ENCODE measurements at regions not wholly inside any gene's neighbourhood (a gene's known extent, or its start where the extent isn't known, plus 50 kb on each side); places are given as distances from the start of the nearest gene placed in this dataset.

GRCh38 chr12:13282861-13283260 is 86.3 kb downstream of the EMP1 start:
- TF ChIP-seq, protein P1, sequence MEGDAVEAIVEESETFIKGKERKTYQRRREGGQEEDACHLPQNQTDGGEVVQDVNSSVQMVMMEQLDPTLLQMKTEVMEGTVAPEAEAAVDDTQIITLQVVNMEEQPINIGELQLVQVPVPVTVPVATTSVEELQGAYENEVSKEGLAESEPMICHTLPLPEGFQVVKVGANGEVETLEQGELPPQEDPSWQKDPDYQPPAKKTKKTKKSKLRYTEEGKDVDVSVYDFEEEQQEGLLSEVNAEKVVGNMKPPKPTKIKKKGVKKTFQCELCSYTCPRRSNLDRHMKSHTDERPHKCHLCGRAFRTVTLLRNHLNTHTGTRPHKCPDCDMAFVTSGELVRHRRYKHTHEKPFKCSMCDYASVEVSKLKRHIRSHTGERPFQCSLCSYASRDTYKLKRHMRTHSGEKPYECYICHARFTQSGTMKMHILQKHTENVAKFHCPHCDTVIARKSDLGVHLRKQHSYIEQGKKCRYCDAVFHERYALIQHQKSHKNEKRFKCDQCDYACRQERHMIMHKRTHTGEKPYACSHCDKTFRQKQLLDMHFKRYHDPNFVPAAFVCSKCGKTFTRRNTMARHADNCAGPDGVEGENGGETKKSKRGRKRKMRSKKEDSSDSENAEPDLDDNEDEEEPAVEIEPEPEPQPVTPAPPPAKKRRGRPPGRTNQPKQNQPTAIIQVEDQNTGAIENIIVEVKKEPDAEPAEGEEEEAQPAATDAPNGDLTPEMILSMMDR (conservative IDR thresholded peaks at IDR 0.05; ENCODE audit: low read depth, low read length) = no peak
- Histone ChIP-seq H3K27me3 (ENCODE audit: insufficient read depth, low read depth) (no peaks in the 10 kb centered on the region), H3K79me2 (ENCODE audit: insufficient read depth, low read depth) (no peaks in the 10 kb centered on the region), H3K4me1 (ENCODE audit: low read depth, poor library complexity, severe bottlenecking) (peaks cover 10% of the 10 kb centered on the region), H3K36me3 (ENCODE audit: insufficient read depth) (no peaks in the 10 kb centered on the region), H3K27ac (no peak overlapping the region), H3K9ac (no peak overlapping the region), H3K4me2 (no peak overlapping the region), H4K20me1 (ENCODE audit: insufficient read depth) (no peaks in the 10 kb centered on the region), H3K4me3 (IDR thresholded peaks at IDR 0.05; ENCODE audit: insufficient read depth, low read depth, low read length) (no peak overlapping the region), H2AFZ (ENCODE audit: low read depth) (no peak overlapping the region)

GRCh38 chr12:13278249-13278787 is 81.8 kb downstream of the EMP1 start:
- H3K36me3 ChIP-seq (ENCODE audit: insufficient read depth) = no peaks in the 10 kb centered on the region
- H3K4me1 ChIP-seq (ENCODE audit: low read depth, poor library complexity, severe bottlenecking) = peaks cover 2% of the 10 kb centered on the region
- no peaks in the 10 kb centered on the region for H3K79me2 ChIP-seq (ENCODE audit: insufficient read depth, low read depth)
- H3K4me2 ChIP-seq = no peak overlapping the region
- H2AFZ ChIP-seq (ENCODE audit: low read depth) = no peak overlapping the region
- TF ChIP-seq, protein P1 (conservative IDR thresholded peaks at IDR 0.05; ENCODE audit: low read depth, low read length) = peak; percentile 61
- no peaks in the 10 kb centered on the region for H4K20me1 ChIP-seq (ENCODE audit: insufficient read depth)
- H3K27me3 ChIP-seq (ENCODE audit: insufficient read depth, low read depth) = no peaks in the 10 kb centered on the region
- no peak overlapping the region for H3K4me3 ChIP-seq (IDR thresholded peaks at IDR 0.05; ENCODE audit: insufficient read depth, low read depth, low read length)
- H3K27ac ChIP-seq = no peak overlapping the region
- no peak overlapping the region for H3K9ac ChIP-seq

DNA sequence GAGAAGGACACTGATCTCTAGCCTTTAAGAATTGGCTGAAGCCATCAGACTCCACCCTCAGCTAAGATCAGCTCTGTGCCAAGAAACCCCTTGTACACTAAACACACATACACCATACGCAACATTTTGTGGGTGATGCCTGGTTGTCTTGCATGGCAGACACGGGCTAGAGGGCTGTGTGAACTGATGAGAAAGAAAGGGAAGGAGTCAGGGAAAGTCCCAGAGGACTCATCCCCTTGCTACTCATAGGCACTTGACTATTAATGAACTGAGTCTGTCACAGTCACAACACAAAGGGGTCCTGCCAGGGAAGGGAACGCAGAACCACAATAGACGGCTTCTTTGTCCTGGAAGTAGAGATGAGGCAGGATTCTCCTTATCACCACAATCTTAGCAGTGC is 80.8 kb downstream of the EMP1 start:
- TF ChIP-seq, protein P1 (conservative IDR thresholded peaks at IDR 0.05; ENCODE audit: low read depth, low read length) = no peak
- H3K27ac ChIP-seq = no peak overlapping the region
- no peak overlapping the region for H3K4me3 ChIP-seq (IDR thresholded peaks at IDR 0.05; ENCODE audit: insufficient read depth, low read depth, low read length)
- H3K27me3 ChIP-seq (ENCODE audit: insufficient read depth, low read depth) = no peaks in the 10 kb centered on the region
- no peak overlapping the region for H3K4me2 ChIP-seq
- no peaks in the 10 kb centered on the region for H4K20me1 ChIP-seq (ENCODE audit: insufficient read depth)
- H3K36me3 ChIP-seq (ENCODE audit: insufficient read depth) = no peaks in the 10 kb centered on the region
- H2AFZ ChIP-seq (ENCODE audit: low read depth) = no peak overlapping the region
- H3K4me1 ChIP-seq (ENCODE audit: low read depth, poor library complexity, severe bottlenecking) = no peaks in the 10 kb centered on the region
- H3K9ac ChIP-seq = no peak overlapping the region
- no peaks in the 10 kb centered on the region for H3K79me2 ChIP-seq (ENCODE audit: insufficient read depth, low read depth)

- Histone ChIP-seq H4K20me1 (ENCODE audit: insufficient read depth) (no peaks in the 10 kb centered on the region), H3K36me3 (ENCODE audit: insufficient read depth) (no peaks in the 10 kb centered on the region), H3K79me2 (ENCODE audit: insufficient read depth, low read depth) (no peaks in the 10 kb centered on the region), H3K9ac (no peak overlapping the region), H3K4me2 (no peak overlapping the region), H3K27ac (no peak overlapping the region), H2AFZ (ENCODE audit: low read depth) (no peak overlapping the region), H3K27me3 (ENCODE audit: insufficient read depth, low read depth) (no peaks in the 10 kb centered on the region), H3K4me1 (ENCODE audit: low read depth, poor library complexity, severe bottlenecking) (no peaks in the 10 kb centered on the region), H3K4me3 (IDR thresholded peaks at IDR 0.05; ENCODE audit: insufficient read depth, low read depth, low read length) (no peak overlapping the region)
- TF ChIP-seq, protein P1 (conservative IDR thresholded peaks at IDR 0.05; ENCODE audit: low read depth, low read length) = no peak
Measured at GRCh38 chr12:13275241-13276085, 78.9 kb downstream of the EMP1 start.
